ENCODE measurements at regions not wholly inside any gene's neighbourhood (a gene's known extent, or its start where the extent isn't known, plus 50 kb on each side); places are given as distances from the start of the nearest gene placed in this dataset.

DNA sequence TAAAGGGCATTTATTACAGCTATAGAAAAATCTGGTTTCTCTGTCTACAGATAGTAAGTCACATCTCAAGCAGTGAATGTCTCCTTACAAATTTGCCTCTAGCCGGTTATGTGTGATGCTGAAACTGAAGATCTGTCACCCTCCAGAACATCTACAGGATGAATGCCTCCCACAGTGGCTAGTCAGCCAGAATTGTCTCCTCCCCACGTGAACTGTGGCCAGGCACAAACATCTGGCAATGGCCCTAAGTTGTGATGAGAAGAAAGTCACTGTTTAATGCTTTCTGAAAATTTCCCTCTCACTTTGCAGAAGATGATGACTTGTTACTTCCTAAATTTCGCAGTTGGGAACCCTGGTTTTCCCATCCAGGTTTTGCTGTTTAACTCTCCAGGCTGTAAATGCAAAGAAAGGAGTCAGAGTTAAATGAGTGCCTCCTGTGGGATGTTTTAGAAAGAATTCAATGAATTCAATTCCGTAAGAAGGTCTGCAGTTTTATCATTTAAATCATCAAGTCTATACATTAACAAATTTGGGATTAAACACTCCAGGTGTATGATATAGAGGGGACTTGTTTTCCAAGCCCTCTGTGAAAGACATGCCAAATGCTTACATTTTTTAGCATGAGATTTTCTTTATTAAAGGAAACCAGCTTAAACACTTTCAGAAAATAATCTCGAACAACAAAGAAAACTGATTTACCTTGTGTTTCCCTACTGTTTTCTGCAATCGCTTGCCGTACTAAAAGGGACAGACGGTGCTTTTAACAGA, 55.4 kb upstream of the TLR3 start:
- H3K9me3 ChIP-seq (ENCODE audit: low read length), result no peaks in the 10 kb centered on the region
- no peak overlapping the region for H3K27ac ChIP-seq (ENCODE audit: low read length)
- H3K9me2 ChIP-seq (ENCODE audit: insufficient read depth, low read length), result no peaks in the 10 kb centered on the region
- H3K9ac ChIP-seq (ENCODE audit: low read length), result no peak overlapping the region
- H3K4me2 ChIP-seq (ENCODE audit: low read length), result no peak overlapping the region
- no peak overlapping the region for H2AFZ ChIP-seq (ENCODE audit: low read depth, low read length)
- H3K27me3 ChIP-seq (ENCODE audit: insufficient read depth, low read depth, low read length), result no peaks in the 10 kb centered on the region
- H3K36me3 ChIP-seq (ENCODE audit: insufficient read depth, low read length), result no peaks in the 10 kb centered on the region
- H3K4me3 ChIP-seq (ENCODE audit: low read length), result no peak overlapping the region
- H3F3A ChIP-seq (ENCODE audit: insufficient read depth, low read length, poor library complexity, severe bottlenecking), result no peaks in the 10 kb centered on the region
- H4K20me1 ChIP-seq (ENCODE audit: insufficient read depth), result no peaks in the 10 kb centered on the region
- no peaks in the 10 kb centered on the region for H3K79me2 ChIP-seq (replicated peaks; ENCODE audit: insufficient read depth, low read length)
- no peak for TF ChIP-seq POLR2AphosphoS5 (IDR thresholded peaks at IDR 0.05)
- TF ChIP-seq, protein P1, sequence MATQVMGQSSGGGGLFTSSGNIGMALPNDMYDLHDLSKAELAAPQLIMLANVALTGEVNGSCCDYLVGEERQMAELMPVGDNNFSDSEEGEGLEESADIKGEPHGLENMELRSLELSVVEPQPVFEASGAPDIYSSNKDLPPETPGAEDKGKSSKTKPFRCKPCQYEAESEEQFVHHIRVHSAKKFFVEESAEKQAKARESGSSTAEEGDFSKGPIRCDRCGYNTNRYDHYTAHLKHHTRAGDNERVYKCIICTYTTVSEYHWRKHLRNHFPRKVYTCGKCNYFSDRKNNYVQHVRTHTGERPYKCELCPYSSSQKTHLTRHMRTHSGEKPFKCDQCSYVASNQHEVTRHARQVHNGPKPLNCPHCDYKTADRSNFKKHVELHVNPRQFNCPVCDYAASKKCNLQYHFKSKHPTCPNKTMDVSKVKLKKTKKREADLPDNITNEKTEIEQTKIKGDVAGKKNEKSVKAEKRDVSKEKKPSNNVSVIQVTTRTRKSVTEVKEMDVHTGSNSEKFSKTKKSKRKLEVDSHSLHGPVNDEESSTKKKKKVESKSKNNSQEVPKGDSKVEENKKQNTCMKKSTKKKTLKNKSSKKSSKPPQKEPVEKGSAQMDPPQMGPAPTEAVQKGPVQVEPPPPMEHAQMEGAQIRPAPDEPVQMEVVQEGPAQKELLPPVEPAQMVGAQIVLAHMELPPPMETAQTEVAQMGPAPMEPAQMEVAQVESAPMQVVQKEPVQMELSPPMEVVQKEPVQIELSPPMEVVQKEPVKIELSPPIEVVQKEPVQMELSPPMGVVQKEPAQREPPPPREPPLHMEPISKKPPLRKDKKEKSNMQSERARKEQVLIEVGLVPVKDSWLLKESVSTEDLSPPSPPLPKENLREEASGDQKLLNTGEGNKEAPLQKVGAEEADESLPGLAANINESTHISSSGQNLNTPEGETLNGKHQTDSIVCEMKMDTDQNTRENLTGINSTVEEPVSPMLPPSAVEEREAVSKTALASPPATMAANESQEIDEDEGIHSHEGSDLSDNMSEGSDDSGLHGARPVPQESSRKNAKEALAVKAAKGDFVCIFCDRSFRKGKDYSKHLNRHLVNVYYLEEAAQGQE (IDR thresholded peaks at IDR 0.05; ENCODE audit: borderline replicate concordance), result no peak
- TF ChIP-seq, protein P2, sequence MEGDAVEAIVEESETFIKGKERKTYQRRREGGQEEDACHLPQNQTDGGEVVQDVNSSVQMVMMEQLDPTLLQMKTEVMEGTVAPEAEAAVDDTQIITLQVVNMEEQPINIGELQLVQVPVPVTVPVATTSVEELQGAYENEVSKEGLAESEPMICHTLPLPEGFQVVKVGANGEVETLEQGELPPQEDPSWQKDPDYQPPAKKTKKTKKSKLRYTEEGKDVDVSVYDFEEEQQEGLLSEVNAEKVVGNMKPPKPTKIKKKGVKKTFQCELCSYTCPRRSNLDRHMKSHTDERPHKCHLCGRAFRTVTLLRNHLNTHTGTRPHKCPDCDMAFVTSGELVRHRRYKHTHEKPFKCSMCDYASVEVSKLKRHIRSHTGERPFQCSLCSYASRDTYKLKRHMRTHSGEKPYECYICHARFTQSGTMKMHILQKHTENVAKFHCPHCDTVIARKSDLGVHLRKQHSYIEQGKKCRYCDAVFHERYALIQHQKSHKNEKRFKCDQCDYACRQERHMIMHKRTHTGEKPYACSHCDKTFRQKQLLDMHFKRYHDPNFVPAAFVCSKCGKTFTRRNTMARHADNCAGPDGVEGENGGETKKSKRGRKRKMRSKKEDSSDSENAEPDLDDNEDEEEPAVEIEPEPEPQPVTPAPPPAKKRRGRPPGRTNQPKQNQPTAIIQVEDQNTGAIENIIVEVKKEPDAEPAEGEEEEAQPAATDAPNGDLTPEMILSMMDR (IDR thresholded peaks at IDR 0.05; ENCODE audit: poor library complexity, severe bottlenecking), result no peak
- no peak for TF ChIP-seq MXI1 (conservative IDR thresholded peaks at IDR 0.05; ENCODE audit: poor library complexity, severe bottlenecking)
- TF ChIP-seq RAD21 (conservative IDR thresholded peaks at IDR 0.05), result no peak
- no peak for TF ChIP-seq SMC3 (conservative IDR thresholded peaks at IDR 0.05; ENCODE audit: poor library complexity)
- no peak for TF ChIP-seq TAF1 (IDR thresholded peaks at IDR 0.05; ENCODE audit: low read depth)
- no peak for TF ChIP-seq EZH2 (IDR thresholded peaks at IDR 0.05; ENCODE audit: borderline replicate concordance, insufficient read depth, low read length, poor library complexity, severe bottlenecking)
- no peak for TF ChIP-seq EP300 (conservative IDR thresholded peaks at IDR 0.05; ENCODE audit: poor library complexity, severe bottlenecking)

DNA sequence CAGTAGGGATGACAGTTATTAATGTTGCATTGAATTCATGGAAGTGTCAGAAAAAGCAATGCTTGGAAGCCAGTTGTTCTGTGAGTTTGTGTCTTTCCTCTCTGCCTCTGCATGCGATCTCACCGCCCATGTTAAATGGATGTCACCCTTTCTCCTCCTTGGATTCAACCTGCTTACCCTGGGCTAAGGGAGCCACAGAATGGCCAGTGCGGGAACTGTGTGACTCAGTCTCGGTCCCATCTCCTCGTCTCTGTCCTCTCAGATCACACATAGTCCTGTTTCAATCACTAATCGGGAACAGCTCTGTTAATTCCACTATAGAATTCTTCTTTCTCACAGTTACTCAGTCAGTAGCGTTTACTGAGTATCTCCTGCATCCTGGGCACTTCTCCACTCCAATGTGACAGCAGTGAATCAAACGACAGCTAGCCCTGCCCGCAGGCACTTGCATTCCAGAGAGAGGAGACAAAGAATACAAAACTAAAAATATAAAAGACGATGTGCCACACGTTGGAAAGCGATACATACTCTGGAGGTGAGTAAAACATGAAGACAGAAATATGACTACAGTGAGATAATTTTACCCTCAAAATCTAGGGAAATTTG, 53.6 kb upstream of the TLR3 start:
- no peaks in the 10 kb centered on the region for H3K9me2 ChIP-seq (ENCODE audit: insufficient read depth, low read length)
- H4K20me1 ChIP-seq (ENCODE audit: insufficient read depth), result no peaks in the 10 kb centered on the region
- no peak overlapping the region for H3K4me3 ChIP-seq (ENCODE audit: low read length)
- H3K36me3 ChIP-seq (ENCODE audit: insufficient read depth, low read length), result no peaks in the 10 kb centered on the region
- H3K9me3 ChIP-seq (ENCODE audit: low read length), result no peaks in the 10 kb centered on the region
- no peak overlapping the region for H3K9ac ChIP-seq (ENCODE audit: low read length)
- no peak overlapping the region for H2AFZ ChIP-seq (ENCODE audit: low read depth, low read length)
- H3K79me2 ChIP-seq (replicated peaks; ENCODE audit: insufficient read depth, low read length), result no peaks in the 10 kb centered on the region
- H3F3A ChIP-seq (ENCODE audit: insufficient read depth, low read length, poor library complexity, severe bottlenecking), result no peaks in the 10 kb centered on the region
- H3K27ac ChIP-seq (ENCODE audit: low read length), result no peak overlapping the region
- TF ChIP-seq EZH2 (IDR thresholded peaks at IDR 0.05; ENCODE audit: borderline replicate concordance, insufficient read depth, low read length, poor library complexity, severe bottlenecking) (no peak), RAD21 (conservative IDR thresholded peaks at IDR 0.05) (no peak)
- no peak overlapping the region for H3K4me2 ChIP-seq (ENCODE audit: low read length)
- no peaks in the 10 kb centered on the region for H3K27me3 ChIP-seq (ENCODE audit: insufficient read depth, low read depth, low read length)
